AG04450 (cell line): ENCODE measurements at regions not wholly inside any gene's neighbourhood (a gene's known extent, or its start where the extent isn't known, plus 50 kb on each side); places are given as distances from the start of the nearest gene placed in this dataset.

Source experiments
- CTCF ChIA-PET: fragments of 300-600, 350-600 bp; formaldehyde crosslinking; extraction: SDS; loops from one replicate; lab custom pipeline; 2022; ENCODE audit warnings: antibody characterized with exemption, inconsistent platforms; lab: Charles Lee
- POLR2A ChIA-PET: fragments of 350-600 bp; formaldehyde crosslinking; extraction: SDS; loops from one replicate; lab custom pipeline; 2021; ENCODE audit warnings: antibody characterized with exemption, inconsistent platforms; lab: Yijun Ruan, JAX
- DNase-seq: peaks from one replicate; pipeline ENCODE4 v3.0.0-alpha.2; 2011; ENCODE audit warnings: low read depth, low spot score
- H3K27ac ChIP-seq: one replicate; pipeline ENCODE4 v1.5.1; 2012; ENCODE audit warnings: low read depth, low read length, control low read depth
- H3K27me3 ChIP-seq: one replicate; pipeline ENCODE4 v1.6.0; 2012; ENCODE audit warnings: low read length; ENCODE audit not compliant: control insufficient read depth, insufficient read depth
- H3K4me3 ChIP-seq: 2 replicates; pipeline ENCODE4 v1.5.1; 2011; ENCODE audit warnings: mild to moderate bottlenecking, low read depth, low read length, control low read depth
- H3K9me3 ChIP-seq: 2 replicates; pipeline ENCODE4 v1.5.1; 2012; ENCODE audit warnings: low read length; ENCODE audit not compliant: control insufficient read depth, insufficient read depth
- CTCF ChIP-seq: IDR thresholded peaks from 2 replicates; pipeline ENCODE4 v1.5.1; 2011; ENCODE audit warnings: low read depth, low read length, control low read depth, inconsistent platforms

GRCh38 chr16:66052745-66053144, 313.7 kb upstream of the CDH5 start:
- POLR2A ChIA-PET, result interaction anchor here (0.6 kb wide), 1 partner anchor 930 kb away, joined by 3 read pairs; no protein-coding TSS in a partner anchor
- peaks cover 5% of the 10 kb centered on the region for H3K27me3 ChIP-seq
- no peak for TF ChIP-seq CTCF
- H3K9me3 ChIP-seq, result no peaks in the 10 kb centered on the region
- CTCF ChIA-PET, result no interaction called here
- no peak for DNase-seq
- no peak overlapping the region for H3K4me3 ChIP-seq
- no peak overlapping the region for H3K27ac ChIP-seq

- no peak for TF ChIP-seq CTCF
- Histone ChIP-seq H3K27ac (no peak overlapping the region), H3K27me3 (peaks cover 5% of the 10 kb centered on the region), H3K4me3 (no peak overlapping the region), H3K9me3 (no peaks in the 10 kb centered on the region)
- DNase-seq, result no peak
- ChIA-PET POLR2A (no interaction called here), CTCF (no interaction called here)
Measured at GRCh38 chr16:66050991-66051390, 315.5 kb upstream of the CDH5 start.

- POLR2A ChIA-PET, result interaction anchor here (0.5 to 0.6 kb wide), 2 partner anchors 486 to 502 kb away, joined by 3 to 6 read pairs; no protein-coding TSS in a partner anchor
- CTCF ChIA-PET, result no interaction called here
- peaks cover 4% of the 10 kb centered on the region for H3K9me3 ChIP-seq
- no peak overlapping the region for H3K27ac ChIP-seq
- TF ChIP-seq CTCF, result no peak
- no peak for DNase-seq
- peaks cover 3% of the 10 kb centered on the region for H3K27me3 ChIP-seq
- no peak overlapping the region for H3K4me3 ChIP-seq
Measured at GRCh38 chr16:66049865-66050264, 316.6 kb upstream of the CDH5 start.

GRCh38 chr16:66045626-66046025, 320.9 kb upstream of the CDH5 start:
- POLR2A ChIA-PET, result no interaction called here

GRCh38 chr16:66044556-66044955, 321.9 kb upstream of the CDH5 start:
- DNase-seq, result no peak
- H3K9me3 ChIP-seq, result peaks cover 5% of the 10 kb centered on the region
- no peaks in the 10 kb centered on the region for H3K27me3 ChIP-seq
- no peak overlapping the region for H3K27ac ChIP-seq
- ChIA-PET CTCF (no interaction called here), POLR2A (no interaction called here)
- TF ChIP-seq CTCF, result no peak
- H3K4me3 ChIP-seq, result no peak overlapping the region

More at GRCh38 chr16:66045626-66046025, 320.9 kb upstream of the CDH5 start:
- DNase-seq, result no peak
- CTCF ChIA-PET, result no interaction called here
- Histone ChIP-seq H3K27ac (no peak overlapping the region), H3K9me3 (peaks cover 5% of the 10 kb centered on the region), H3K27me3 (peaks cover 3% of the 10 kb centered on the region), H3K4me3 (no peak overlapping the region)
- no peak for TF ChIP-seq CTCF
